IMR-90 (cell line): ENCODE measurements at regions not wholly inside any gene's neighbourhood (a gene's known extent, or its start where the extent isn't known, plus 50 kb on each side); places are given as distances from the start of the nearest gene placed in this dataset.

Experiments used
- ATAC-seq: fragments of 200-7000 bp; cut with Tn5 transposase; 2 replicates; pipeline ENCODE4 v1.9.1; 2020; ENCODE audit warnings: low read depth, mild to moderate bottlenecking, moderate library complexity
- BruUV-seq: library from RNA; stranded (reverse); fragments of 400-500 nt; replicated peaks from 2 replicates; lab custom pipeline; 2021; lab: Mats Ljungman, UMichigan
- CTCF ChIA-PET: fragments of 300-600 bp; formaldehyde crosslinking; extraction: SDS; loops from one replicate; lab custom pipeline; 2021; ENCODE audit warnings: antibody characterized with exemption; lab: Yijun Ruan, JAX
- POLR2A ChIA-PET: fragments of 300-600 bp; sonication (Branson Sonifier 250); formaldehyde crosslinking; loops from one replicate; lab custom pipeline; 2022; ENCODE audit warnings: antibody characterized with exemption; ENCODE audit not compliant: unreplicated experiment; lab: Charles Lee
- DNase-seq: peaks from one replicate; pipeline ENCODE4 v3.0.0; 2013
- H2AFZ ChIP-seq: replicated peaks from 2 replicates; pipeline ENCODE3; 2013; ENCODE audit warnings: low read length, mild to moderate bottlenecking; ENCODE audit not compliant: poor library complexity
- H2AK5ac ChIP-seq: 2 replicates; pipeline ENCODE4 v1.6.1; 2013; ENCODE audit warnings: low read depth, low read length, inconsistent platforms
- H2AK9ac ChIP-seq: replicated peaks from 2 replicates; pipeline ENCODE3; 2013; ENCODE audit warnings: mild to moderate bottlenecking, low read depth, low read length, moderate library complexity; ENCODE audit not compliant: poor library complexity
- H2BK120ac ChIP-seq: 2 replicates; pipeline ENCODE4 v1.6.1; 2013; ENCODE audit warnings: low read depth, low read length, inconsistent platforms
- H2BK15ac ChIP-seq: 3 replicates; pipeline ENCODE4 v1.6.1; 2013; ENCODE audit warnings: low read depth, low read length, inconsistent platforms
- H2BK20ac ChIP-seq: 2 replicates; pipeline ENCODE4 v1.6.1; 2013; ENCODE audit warnings: low read depth, mild to moderate bottlenecking, inconsistent platforms, low read length, moderate library complexity
- H2BK5ac ChIP-seq: 2 replicates; pipeline ENCODE4 v1.6.1; 2013; ENCODE audit warnings: mild to moderate bottlenecking, low read depth, low read length, inconsistent platforms; ENCODE audit not compliant: poor library complexity, severe bottlenecking
- H3K14ac ChIP-seq: replicated peaks from 2 replicates; pipeline ENCODE4 v1.6.1; 2013; ENCODE audit warnings: low read depth, low read length, inconsistent platforms
- H3K18ac ChIP-seq: 2 replicates; pipeline ENCODE4 v1.6.1; 2013; ENCODE audit warnings: low read depth, low read length, control low read depth
- H3K23ac ChIP-seq: 2 replicates; pipeline ENCODE4 v1.6.1; 2013; ENCODE audit warnings: low read depth, low read length, inconsistent platforms
- H3K27ac ChIP-seq: 2 replicates; pipeline ENCODE4 v1.5.1; 2013; ENCODE audit warnings: mild to moderate bottlenecking, control low read depth, low read length; ENCODE audit not compliant: insufficient read depth
- H3K27me3 ChIP-seq: 2 replicates; pipeline ENCODE4 v1.6.1; 2013; ENCODE audit warnings: low read length; ENCODE audit not compliant: control insufficient read depth, insufficient read depth
- H3K36me3 ChIP-seq: 2 replicates; pipeline ENCODE4 v1.6.1; 2013; ENCODE audit warnings: low read length, mixed read lengths; ENCODE audit not compliant: control insufficient read depth, insufficient read depth
- H3K4ac ChIP-seq: 2 replicates; pipeline ENCODE4 v1.6.1; 2013; ENCODE audit warnings: low read depth, low read length, inconsistent platforms
- H3K4me1 ChIP-seq: 2 replicates; pipeline ENCODE4 v1.6.1; 2013; ENCODE audit warnings: low read length, mixed read lengths; ENCODE audit not compliant: control insufficient read depth, insufficient read depth
- H3K4me2 ChIP-seq: 2 replicates; pipeline ENCODE4 v1.6.1; 2013; ENCODE audit warnings: low read depth, mild to moderate bottlenecking, control low read depth, low read length, moderate library complexity
- H3K4me3 ChIP-seq: 2 replicates; pipeline ENCODE4 v1.5.1; 2013; ENCODE audit warnings: low read depth, mild to moderate bottlenecking, control low read depth, low read length, moderate library complexity; ENCODE audit not compliant: insufficient read depth
- H3K56ac ChIP-seq: 2 replicates; pipeline ENCODE4 v1.6.1; 2013; ENCODE audit warnings: low read length, inconsistent platforms; ENCODE audit not compliant: insufficient read depth; ENCODE audit errors: extremely low read depth
- H3K79me1 ChIP-seq, 2 experiments: 2 replicates each; pipeline ENCODE4 v1.6.1; 2013; ENCODE audit warnings: low read length in 2 of 2, inconsistent platforms in 1 of 2, low read depth in 1 of 2
- H3K9ac ChIP-seq: 2 replicates; pipeline ENCODE4 v1.6.1; 2013; ENCODE audit warnings: low read depth, low read length, control low read depth
- H3K9me1 ChIP-seq: 2 replicates; pipeline ENCODE4 v1.6.1; 2013; ENCODE audit warnings: low read length, inconsistent platforms; ENCODE audit not compliant: insufficient read depth
- H3K9me3 ChIP-seq: 2 replicates; pipeline ENCODE4 v1.6.1; 2013; ENCODE audit warnings: low read length; ENCODE audit not compliant: control insufficient read depth, insufficient read depth
- H4K20me1 ChIP-seq: 2 replicates; pipeline ENCODE4 v1.6.1; 2013; ENCODE audit warnings: low read length, inconsistent platforms; ENCODE audit not compliant: insufficient read depth
- H4K5ac ChIP-seq: 2 replicates; pipeline ENCODE4 v1.6.1; 2013; ENCODE audit warnings: mild to moderate bottlenecking, low read depth, low read length, control low read depth
- H4K8ac ChIP-seq, 2 experiments: 2 replicates each; pipeline ENCODE4 v1.6.1; 2013; ENCODE audit warnings: low read depth in 2 of 2, low read length in 2 of 2, control low read depth in 1 of 2, inconsistent platforms in 1 of 2
- H4K91ac ChIP-seq: 2 replicates; pipeline ENCODE4 v1.6.1; 2013; ENCODE audit warnings: low read depth, low read length, inconsistent platforms; ENCODE audit not compliant: insufficient read depth
- BHLHE40 ChIP-seq: fragments of 150-350 bp; IDR thresholded peaks from 2 replicates; pipeline ENCODE4 v1.6.1; 2016; ENCODE audit warnings: mild to moderate bottlenecking, low read depth, low read length
- CEBPB ChIP-seq: IDR thresholded peaks from 2 replicates; pipeline ENCODE4 v1.6.1; 2012; ENCODE audit warnings: low read depth, low read length, improper control_type of control experiment
- CHD1 ChIP-seq: IDR thresholded peaks from 2 replicates; pipeline ENCODE4 v1.6.1; 2012; ENCODE audit warnings: low read depth, low read length, improper control_type of control experiment
- CTCF ChIP-seq: conservative IDR thresholded peaks from 2 replicates; pipeline ENCODE4 v1.5.1; 2012; ENCODE audit warnings: mild to moderate bottlenecking, low read depth, low read length, improper control_type of control experiment
- ELK1 ChIP-seq: fragments of 150-350 bp; IDR thresholded peaks from 2 replicates; pipeline ENCODE4 v1.6.1; 2016; ENCODE audit warnings: low read depth, mild to moderate bottlenecking, low read length, moderate library complexity, borderline replicate concordance
- FOS ChIP-seq: fragments of 150-350 bp; IDR thresholded peaks from 2 replicates; pipeline ENCODE4 v1.6.1; 2016; ENCODE audit warnings: low read depth, low read length
- MAFK ChIP-seq: IDR thresholded peaks from 2 replicates; pipeline ENCODE4 v1.6.1; 2012; ENCODE audit warnings: low read depth, low read length, improper control_type of control experiment
- MAZ ChIP-seq: IDR thresholded peaks from 2 replicates; pipeline ENCODE4 v1.6.1; 2012; ENCODE audit warnings: low read depth, mild to moderate bottlenecking, low read length, improper control_type of control experiment, moderate library complexity, borderline replicate concordance
- MXI1 ChIP-seq: IDR thresholded peaks from 2 replicates; pipeline ENCODE4 v1.6.1; 2012; ENCODE audit warnings: low read depth, mild to moderate bottlenecking, low read length, moderate library complexity, borderline replicate concordance
- NFE2L2 ChIP-seq: fragments of 150-350 bp; IDR thresholded peaks from 2 replicates; pipeline ENCODE4 v1.6.1; 2016; ENCODE audit warnings: low read depth, mild to moderate bottlenecking, low read length
- POLR2A ChIP-seq: IDR thresholded peaks from 2 replicates; pipeline ENCODE4 v1.6.1; 2012; ENCODE audit warnings: mild to moderate bottlenecking, low read depth, low read length
- RAD21 ChIP-seq: IDR thresholded peaks from 2 replicates; pipeline ENCODE4 v1.6.1; 2012; ENCODE audit warnings: low read length, improper control_type of control experiment
- RCOR1 ChIP-seq: IDR thresholded peaks from 2 replicates; pipeline ENCODE4 v1.6.1; 2012; ENCODE audit warnings: mild to moderate bottlenecking, low read length, improper control_type of control experiment; ENCODE audit not compliant: insufficient replicate concordance
- RFX5 ChIP-seq: IDR thresholded peaks from 2 replicates; pipeline ENCODE4 v1.8.0; 2012; ENCODE audit warnings: low read depth, mild to moderate bottlenecking, low read length, moderate library complexity
- SMC3 ChIP-seq: fragments of 150-350 bp; IDR thresholded peaks from 2 replicates; pipeline ENCODE4 v1.6.1; 2016; ENCODE audit warnings: low read depth, mild to moderate bottlenecking, antibody characterized with exemption, low read length, moderate library complexity
- USF2 ChIP-seq: fragments of 150-350 bp; IDR thresholded peaks from 2 replicates; pipeline ENCODE4 v1.6.1; 2017; ENCODE audit warnings: mild to moderate bottlenecking, antibody characterized with exemption, low read length, low read depth
- WGBS, 2 experiments: methylation state at CpG; one replicate each; pipeline versions ENCODE4 v1.1.5 to v1.1.7; 2013; ENCODE audit warnings: missing lambda C conversion rate in 2 of 2; ENCODE audit not compliant: insufficient read length in 1 of 2; ENCODE audit errors: extremely low coverage in 2 of 2; 5-methylcytosine and 5-hydroxymethylcytosine counted together
- dilution Hi-C: fragments of 300-500 bp; cut with HindIII; formaldehyde crosslinking; loops from one replicate; pipeline ENCODE4 v1.14.3; 2018; ENCODE audit warnings: low sequenced_read_pairs; ENCODE audit not compliant: unreplicated experiment
- in situ Hi-C: fragments of 300-500 bp; cut with MboI; formaldehyde crosslinking; loops from 3 replicates; pipeline ENCODE4 v1.14.3; 2019; ENCODE audit warnings: low sequenced_read_pairs, inconsistent platforms, mixed read lengths
- intact Hi-C: fragments of 100-400 bp; cut with micrococcal nuclease; formaldehyde crosslinking; loops from 2 replicates; pipeline ENCODE4 v1.10.0; 2022

- CTCF ChIA-PET = interaction anchor here (0.6 kb wide), 1 partner anchor 31 kb away, joined by 5 read pairs; no protein-coding TSS in a partner anchor
- H2AFZ ChIP-seq = no peak overlapping the region
- no TSS peak for BruUV-seq
Measured at GRCh38 chr9:90016272-90016671, 411.5 kb downstream of the GADD45G start.

More at GRCh38 chr9:90016272-90016671, 411.5 kb downstream of the GADD45G start:
- Histone ChIP-seq H3K27me3 (no peaks in the 10 kb centered on the region; the same call in 1 of the 2 replicates), H3K27ac (no peak overlapping the region), H2AK9ac (no peak overlapping the region), H4K91ac (no peak overlapping the region), H3K23ac (no peak overlapping the region), H3K4me3 (no peak overlapping the region), H3K18ac (no peak overlapping the region), H2BK120ac (no peak overlapping the region), H3K4me1 (no peaks in the 10 kb centered on the region), H3K14ac (no peak overlapping the region), H4K8ac (no peak overlapping the region), H3K9ac (no peak overlapping the region), H3K36me3 (no peaks in the 10 kb centered on the region), H3K4ac (no peak overlapping the region), H3K79me1 (no peaks in the 10 kb centered on the region), H2AK5ac (no peak overlapping the region), H2BK15ac (no peak overlapping the region), H4K20me1 (no peaks in the 10 kb centered on the region), H3K4me2 (no peak overlapping the region), H3K9me3 (no peaks in the 10 kb centered on the region), H2BK20ac (no peak overlapping the region), H3K56ac (no peak overlapping the region), H3K9me1 (no peaks in the 10 kb centered on the region), H2BK5ac (no peak overlapping the region), H4K5ac (no peak overlapping the region)
- in situ Hi-C loops = no loop called here
- POLR2A ChIA-PET = no interaction called here
- ATAC-seq (no peak), DNase-seq (no peak)
- intact Hi-C loops = no loop called here
- dilution Hi-C loops = no loop called here
- no CpG with 5 or more reads among the region's 1 CpG for WGBS, 2 experiments
- TF ChIP-seq RFX5 (no peak), ELK1 (no peak), USF2 (no peak), SMC3 (no peak), RAD21 (no peak), BHLHE40 (no peak), POLR2A (no peak), MAFK (no peak), CEBPB (no peak), CTCF (no peak), CHD1 (no peak), RCOR1 (no peak), NFE2L2 (no peak), FOS (no peak), MXI1 (no peak), MAZ (no peak)
